ENCODE measurements at regions not wholly inside any gene's neighbourhood (a gene's known extent, or its start where the extent isn't known, plus 50 kb on each side); places are given as distances from the start of the nearest gene placed in this dataset.

- no peak for TF ChIP-seq CTCF (IDR thresholded peaks at IDR 0.05)
- no peak for TF ChIP-seq POLR2A (IDR thresholded peaks at IDR 0.05; ENCODE audit: low read length)
- no peak for TF ChIP-seq SMC3 (IDR thresholded peaks at IDR 0.05)
- TF ChIP-seq JUNB (IDR thresholded peaks at IDR 0.05): peak; percentile 56; the same call in 1 of the 2 replicates
- no peak for TF ChIP-seq EP300 (IDR thresholded peaks at IDR 0.05)
- TF ChIP-seq ESRRA (IDR thresholded peaks at IDR 0.05; ENCODE audit: borderline replicate concordance, low read length): no peak
- TF ChIP-seq CHD2 (IDR thresholded peaks at IDR 0.05; ENCODE audit: low read length, partially characterized antibody): no peak
- no peak for TF ChIP-seq CBX8 (IDR thresholded peaks at IDR 0.05)
- TF ChIP-seq RAD21 (conservative IDR thresholded peaks at IDR 0.05 in 1 of 2, IDR thresholded peaks at IDR 0.05 in 1 of 2): no peak
- TF ChIP-seq NR3C1 (IDR thresholded peaks at IDR 0.05): no peak
- no peak for TF ChIP-seq ZSCAN20 (CRISPR knock-in tag; IDR thresholded peaks at IDR 0.05)
- no peak for TF ChIP-seq HOXB5 (CRISPR knock-in tag; IDR thresholded peaks at IDR 0.05)
- TF ChIP-seq PHF8 (IDR thresholded peaks at IDR 0.05; ENCODE audit: borderline replicate concordance, low read depth): no peak
- TF ChIP-seq CEBPB (IDR thresholded peaks at IDR 0.05): no peak
Observed at GRCh38 chr3:153052096-153052460, 109.9 kb upstream of the RAP2B start.
